HepG2 (cell line): ENCODE measurements at regions not wholly inside any gene's neighbourhood (a gene's known extent, or its start where the extent isn't known, plus 50 kb on each side); places are given as distances from the start of the nearest gene placed in this dataset.

Experiments used
- ATAC-seq: fragments of 200-7000 bp; cut with Tn5 transposase; 3 replicates; pipeline ENCODE4 v1.9.1; 2020; ENCODE audit warnings: mild to moderate bottlenecking, moderate library complexity
- BruUV-seq: library from RNA; stranded (reverse); fragments of 400-500 nt; replicated peaks from 2 replicates; lab custom pipeline; 2021; lab: Mats Ljungman, UMichigan
- CTCF ChIA-PET: fragments of 300-600 bp; formaldehyde crosslinking; extraction: SDS; loops from one replicate; lab custom pipeline; 2021; ENCODE audit warnings: low total read pairs, inconsistent platforms, low intra/inter-chr PET ratio; lab: Yijun Ruan, JAX
- POLR2A ChIA-PET: fragments of 350-600 bp; sonication (Branson Sonifier 250); formaldehyde crosslinking; loops from one replicate; lab custom pipeline; 2020; ENCODE audit warnings: antibody characterized with exemption, inconsistent platforms; lab: Yijun Ruan, JAX
- DNase-seq: peaks from one replicate; pipeline ENCODE4 v3.0.0-alpha.2; 2015; ENCODE audit warnings: low spot score
- FAIRE-seq: peaks from 3 replicates; lab custom pipeline; 2011; peaks lifted over from hg19 to GRCh38; lab: Jason Lieb, UNC
- H2AFZ ChIP-seq: one replicate; pipeline ENCODE4 v1.6.1; 2011; ENCODE audit warnings: low read length, inconsistent platforms
- H3K27ac ChIP-seq: fragments of 300-600 bp; 3 replicates; pipeline ENCODE4 v1.8.0; 2011; ENCODE audit warnings: mixed run types, mild to moderate bottlenecking, mixed read lengths, low read length, inconsistent platforms; ENCODE audit not compliant: insufficient read depth; ENCODE audit errors: extremely low read length
- H3K27me3 ChIP-seq, 2 experiments: fragments of 200-600 bp in 1 of 2; 2 replicates in 1 of 2; 3 replicates in 1 of 2; pipeline versions ENCODE4 v1.6.0 to v1.8.0; 2011; ENCODE audit warnings: low read length in 2 of 2, mild to moderate bottlenecking in 2 of 2, moderate library complexity in 2 of 2, inconsistent platforms in 1 of 2; ENCODE audit not compliant: insufficient read depth in 2 of 2, control insufficient read depth in 1 of 2
- H3K36me3 ChIP-seq, 2 experiments: fragments of 200-600 bp in 1 of 2; replicated peaks in 1 of 2; 2 replicates in 1 of 2; 3 replicates in 1 of 2; pipeline versions ENCODE4 v1.5.1 to v1.8.0; 2011; ENCODE audit warnings: low read length in 2 of 2, inconsistent platforms in 1 of 2; ENCODE audit not compliant: insufficient read depth in 2 of 2, control insufficient read depth in 1 of 2
- H3K4me1 ChIP-seq: 2 replicates; pipeline ENCODE4 v1.5.1; 2012; ENCODE audit warnings: low read length, inconsistent platforms; ENCODE audit not compliant: insufficient read depth
- H3K4me2 ChIP-seq: 2 replicates; pipeline ENCODE4 v1.6.0; 2011; ENCODE audit warnings: low read depth, low read length, inconsistent platforms
- H3K4me3 ChIP-seq, 3 experiments: fragments of 200-600 bp in 1 of 3; sonication (generic), shearing (Covaris generic) in 1 of 3; replicated peaks in 1 of 3; 2 replicates each; pipeline ENCODE4 v1.5.1; 2011 to 2016; ENCODE audit warnings: low read length in 3 of 3, inconsistent platforms in 2 of 3, low read depth in 2 of 3, mild to moderate bottlenecking in 2 of 3, control low read depth in 1 of 3, mixed read lengths in 1 of 3; ENCODE audit not compliant: insufficient read depth in 1 of 3
- H3K79me2 ChIP-seq: one replicate; pipeline ENCODE4 v1.6.1; 2011; ENCODE audit warnings: low read length, inconsistent platforms; ENCODE audit not compliant: insufficient read depth
- H3K9ac ChIP-seq: 2 replicates; pipeline ENCODE4 v1.6.0; 2011; ENCODE audit warnings: mild to moderate bottlenecking, low read depth, low read length, inconsistent platforms; ENCODE audit not compliant: insufficient read depth
- H3K9me3 ChIP-seq: 2 replicates; pipeline ENCODE4 v1.5.1; 2012; ENCODE audit warnings: mild to moderate bottlenecking, low read length
- H4K20me1 ChIP-seq: 2 replicates; pipeline ENCODE4 v1.6.0; 2011; ENCODE audit warnings: inconsistent platforms, mild to moderate bottlenecking, low read length, moderate library complexity; ENCODE audit not compliant: insufficient read depth
- MNT ChIP-seq: fragments of 450-650 bp; IDR thresholded peaks from 2 replicates; pipeline ENCODE4 v1.6.1; 2016
- ZNF800 ChIP-seq: sonication (generic); formaldehyde crosslinking; IDR thresholded peaks from 2 replicates; pipeline ENCODE4 v1.4.0; 2020; ENCODE audit warnings: missing genetic modification reagents
- WGBS: methylation state at CpG from one replicate; pipeline ENCODE4 v1.1.6; 2017; ENCODE audit warnings: low lambda C conversion rate; 5-methylcytosine and 5-hydroxymethylcytosine counted together
- in situ Hi-C: cut with HindIII; loops from 2 replicates; pipeline ENCODE4 v1.10.0; 2017; ENCODE audit warnings: low pct_unique_long_range_greater_than_20kb; ENCODE audit not compliant: extremely low pct_ligation_motif_present
- intact Hi-C: fragments of 100-400 bp; cut with micrococcal nuclease; formaldehyde crosslinking; loops from one replicate; pipeline ENCODE4 v1.10.0; 2022; ENCODE audit not compliant: unreplicated experiment

GRCh38 chr10:124318811-124319210 lies 99.9 kb downstream of the OAT start:
- WGBS: 57% methylated on average over 7 of the region's 8 CpGs
- CTCF ChIA-PET: no interaction called here
- FAIRE-seq: no peak

More at GRCh38 chr10:124318811-124319210, 99.9 kb downstream of the OAT start:
- no peak overlapping the region for H2AFZ ChIP-seq
- POLR2A ChIA-PET: no interaction called here
- H3K27ac ChIP-seq: no peak overlapping the region
- BruUV-seq: no TSS peak
- in situ Hi-C loops: no loop called here
- intact Hi-C loops: no loop called here
- no peak overlapping the region for H3K9ac ChIP-seq
- no peaks in the 10 kb centered on the region for H3K9me3 ChIP-seq
- H3K27me3 ChIP-seq: peaks cover 0 to 5% of the 10 kb centered on the region in 2 experiments; a peak in 1 of 5 replicates
- no peak for TF ChIP-seq ZNF800
- peak; percentile 41 for TF ChIP-seq MNT
- DNase-seq (no peak), ATAC-seq (no peak)
- no peak overlapping the region for H3K4me2 ChIP-seq
- H4K20me1 ChIP-seq: no peaks in the 10 kb centered on the region
- H3K4me3 ChIP-seq: no peak overlapping the region
- no peaks in the 10 kb centered on the region for H3K36me3 ChIP-seq
- no peaks in the 10 kb centered on the region for H3K79me2 ChIP-seq
- peaks cover 10% of the 10 kb centered on the region for H3K4me1 ChIP-seq
